Progenitor cell of endocrine pancreas (in vitro differentiated cells): ENCODE measurements at regions not wholly inside any gene's neighbourhood (a gene's known extent, or its start where the extent isn't known, plus 50 kb on each side); places are given as distances from the start of the nearest gene placed in this dataset.

Source experiments
- DNase-seq: peaks from one replicate; pipeline ENCODE4 v3.0.0; 2021; ENCODE audit warnings: low spot score; ENCODE audit not compliant: unreplicated experiment
- H3K27ac Mint-ChIP-seq: 2 replicates; pipeline ENCODE4 v1.8.0; 2021; ENCODE audit warnings: mild to moderate bottlenecking, moderate library complexity, mixed read lengths
- H3K27me3 Mint-ChIP-seq: 2 replicates; pipeline ENCODE4 v1.8.0; 2021; ENCODE audit warnings: mixed read lengths
- H3K36me3 Mint-ChIP-seq: 2 replicates; pipeline ENCODE4 v1.8.0; 2022; ENCODE audit warnings: mixed read lengths; ENCODE audit not compliant: insufficient read depth
- H3K4me1 Mint-ChIP-seq: 2 replicates; pipeline ENCODE4 v1.8.0; 2021; ENCODE audit warnings: low read depth, mixed read lengths
- H3K4me3 Mint-ChIP-seq: 2 replicates; pipeline ENCODE4 v1.8.0; 2021; ENCODE audit warnings: low read depth, mild to moderate bottlenecking, moderate library complexity, mixed read lengths
- H3K9me3 Mint-ChIP-seq: 2 replicates; pipeline ENCODE4 v1.8.0; 2021; ENCODE audit warnings: low read depth, mixed read lengths
- TF ChIP-seq, protein P1 (sequence below): fragments of 200-600 bp; sonication (generic); IDR thresholded peaks from one replicate; pipeline ENCODE4 v1.5.0; 2021; ENCODE audit warnings: antibody characterized with exemption, mild to moderate bottlenecking; ENCODE audit not compliant: unreplicated experiment

DNA sequence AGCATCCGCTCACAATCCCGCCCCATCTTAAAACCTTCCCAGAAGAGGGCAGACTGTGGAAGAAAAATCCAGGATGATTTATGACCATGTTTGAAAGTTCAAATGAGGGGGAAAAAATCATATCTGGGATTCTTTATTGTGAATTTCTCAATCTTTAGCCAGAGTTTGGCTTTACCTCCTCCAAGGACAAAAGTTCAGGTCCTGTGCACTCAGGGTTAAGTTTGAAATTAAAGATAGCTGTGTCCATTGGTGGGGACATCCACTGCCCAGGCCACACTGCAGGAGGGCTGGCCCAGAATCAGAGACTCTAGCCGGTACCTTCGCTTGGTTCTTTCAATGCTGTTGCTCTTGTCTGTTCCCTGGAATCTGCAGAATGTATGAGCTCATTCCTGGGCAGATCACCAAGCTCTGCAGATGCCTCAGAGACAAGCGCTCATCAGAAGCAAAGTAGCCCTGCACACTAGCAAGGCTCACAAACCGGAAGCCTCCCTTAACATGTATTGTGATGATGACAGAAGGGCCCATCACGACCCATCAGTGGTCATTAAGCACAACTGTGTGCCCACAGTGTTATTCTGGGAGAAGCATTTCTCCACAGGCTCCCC, 375.3 kb upstream of the KLHL29 start:
- Mint-ChIP-seq H3K9me3 (no peaks in the 10 kb centered on the region), H3K4me1 (no peaks in the 10 kb centered on the region), H3K27me3 (no peaks in the 10 kb centered on the region), H3K27ac (no peak overlapping the region), H3K4me3 (no peak overlapping the region), H3K36me3 (no peaks in the 10 kb centered on the region)
- no peak for DNase-seq
- TF ChIP-seq, protein P1, sequence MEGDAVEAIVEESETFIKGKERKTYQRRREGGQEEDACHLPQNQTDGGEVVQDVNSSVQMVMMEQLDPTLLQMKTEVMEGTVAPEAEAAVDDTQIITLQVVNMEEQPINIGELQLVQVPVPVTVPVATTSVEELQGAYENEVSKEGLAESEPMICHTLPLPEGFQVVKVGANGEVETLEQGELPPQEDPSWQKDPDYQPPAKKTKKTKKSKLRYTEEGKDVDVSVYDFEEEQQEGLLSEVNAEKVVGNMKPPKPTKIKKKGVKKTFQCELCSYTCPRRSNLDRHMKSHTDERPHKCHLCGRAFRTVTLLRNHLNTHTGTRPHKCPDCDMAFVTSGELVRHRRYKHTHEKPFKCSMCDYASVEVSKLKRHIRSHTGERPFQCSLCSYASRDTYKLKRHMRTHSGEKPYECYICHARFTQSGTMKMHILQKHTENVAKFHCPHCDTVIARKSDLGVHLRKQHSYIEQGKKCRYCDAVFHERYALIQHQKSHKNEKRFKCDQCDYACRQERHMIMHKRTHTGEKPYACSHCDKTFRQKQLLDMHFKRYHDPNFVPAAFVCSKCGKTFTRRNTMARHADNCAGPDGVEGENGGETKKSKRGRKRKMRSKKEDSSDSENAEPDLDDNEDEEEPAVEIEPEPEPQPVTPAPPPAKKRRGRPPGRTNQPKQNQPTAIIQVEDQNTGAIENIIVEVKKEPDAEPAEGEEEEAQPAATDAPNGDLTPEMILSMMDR = no peak

DNA sequence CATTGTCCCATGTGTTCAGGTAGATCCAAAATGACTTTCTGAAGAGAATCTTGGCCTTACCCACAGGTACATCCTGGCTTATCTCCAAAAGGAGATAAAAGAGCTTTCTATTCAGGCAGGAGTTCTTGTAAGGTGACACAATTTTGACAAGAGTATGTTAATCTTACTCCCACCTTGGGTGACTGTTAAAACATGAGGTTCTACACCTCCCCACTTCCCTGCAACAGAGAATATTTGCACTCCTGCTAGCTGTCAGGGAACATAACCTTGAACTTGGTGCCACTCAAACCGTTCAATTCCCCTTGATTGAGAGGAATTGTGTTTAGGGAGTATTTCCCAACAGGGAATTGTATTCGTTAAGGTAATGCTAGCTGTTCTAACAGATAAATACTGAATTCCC, 372.5 kb upstream of the KLHL29 start:
- peaks cover 3% of the 10 kb centered on the region for H3K27me3 Mint-ChIP-seq
- no peaks in the 10 kb centered on the region for H3K4me1 Mint-ChIP-seq
- H3K27ac Mint-ChIP-seq = no peak overlapping the region
- DNase-seq = no peak
- TF ChIP-seq, protein P1 = no peak
- no peaks in the 10 kb centered on the region for H3K36me3 Mint-ChIP-seq
- H3K4me3 Mint-ChIP-seq = no peak overlapping the region
- no peaks in the 10 kb centered on the region for H3K9me3 Mint-ChIP-seq

DNA sequence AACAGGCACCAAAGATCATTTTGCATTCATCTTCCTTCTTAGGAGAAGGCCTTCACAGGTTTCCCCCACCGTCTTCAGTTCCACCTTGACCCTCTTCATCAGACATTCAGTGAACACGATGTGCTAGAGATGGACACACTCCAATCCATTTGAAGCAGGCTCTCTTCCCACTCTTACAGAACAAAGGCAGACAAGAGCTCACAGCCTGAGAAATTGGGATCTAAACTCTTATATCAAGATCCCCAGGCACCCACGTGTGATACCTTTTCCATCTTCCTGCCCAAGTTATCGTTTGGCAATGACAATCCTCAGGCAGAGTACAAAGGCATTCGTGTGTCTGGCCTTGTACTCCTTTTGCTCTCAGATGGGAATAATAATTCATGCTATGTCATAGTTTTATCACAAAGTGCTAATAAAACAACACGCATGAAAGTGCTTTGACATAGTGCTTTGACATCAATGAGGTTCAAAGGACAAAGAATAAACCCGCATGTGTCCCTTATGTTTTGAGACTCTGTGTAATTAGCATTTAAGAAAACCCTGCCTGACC, 369.3 kb upstream of the KLHL29 start:
- peaks cover 4% of the 10 kb centered on the region for H3K27me3 Mint-ChIP-seq
- H3K36me3 Mint-ChIP-seq = no peaks in the 10 kb centered on the region
- peaks cover 5% of the 10 kb centered on the region for H3K4me1 Mint-ChIP-seq
- TF ChIP-seq, protein P1 = no peak
- no peak for DNase-seq
- no peak overlapping the region for H3K4me3 Mint-ChIP-seq
- no peak overlapping the region for H3K27ac Mint-ChIP-seq
- H3K9me3 Mint-ChIP-seq = no peaks in the 10 kb centered on the region

DNA sequence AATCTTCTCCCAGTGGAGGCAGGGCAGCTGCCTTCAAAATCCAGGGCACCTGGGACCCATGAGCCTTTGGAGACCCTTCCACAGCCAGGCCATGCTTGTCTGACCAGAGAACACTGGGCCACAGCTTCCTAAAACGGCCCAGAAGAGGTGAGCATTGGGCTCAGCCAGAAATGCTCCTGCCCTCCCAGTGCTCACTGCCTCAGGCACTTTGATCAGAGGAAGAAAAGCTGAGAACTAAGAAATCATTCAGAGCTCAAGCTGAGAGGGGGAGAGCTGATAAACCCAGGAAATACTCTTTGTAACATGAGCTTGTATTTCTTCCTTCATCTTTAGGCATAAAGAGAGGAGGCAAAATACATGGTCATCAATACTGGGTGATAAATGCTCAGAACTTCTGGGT, 365.5 kb upstream of the KLHL29 start:
- Mint-ChIP-seq H3K27ac (no peak overlapping the region), H3K4me1 (peaks cover 5% of the 10 kb centered on the region), H3K36me3 (no peaks in the 10 kb centered on the region), H3K27me3 (peaks cover 4% of the 10 kb centered on the region), H3K4me3 (no peak overlapping the region), H3K9me3 (no peaks in the 10 kb centered on the region)
- TF ChIP-seq, protein P1 = no peak
- DNase-seq = no peak

DNA sequence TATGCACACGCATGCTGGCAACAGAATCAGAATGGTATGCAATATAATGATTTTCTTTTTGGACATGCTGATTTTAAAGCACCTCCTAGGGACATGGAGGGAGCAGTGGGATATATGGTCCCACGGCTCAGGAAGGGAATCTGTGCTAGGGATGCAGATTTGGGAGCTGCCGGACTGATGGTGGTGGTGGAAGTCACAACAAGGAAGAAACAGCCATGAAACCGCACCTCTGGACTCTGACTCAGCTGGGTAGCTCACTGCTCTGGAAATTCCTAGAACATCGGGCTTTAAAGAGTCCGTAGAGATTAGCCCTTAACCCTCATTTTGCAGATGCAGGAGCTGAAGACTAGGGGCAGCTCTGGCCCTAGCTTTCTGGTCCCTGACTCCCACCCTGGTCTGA, 364.3 kb upstream of the KLHL29 start:
- Mint-ChIP-seq H3K36me3 (no peaks in the 10 kb centered on the region), H3K4me1 (peaks cover 5% of the 10 kb centered on the region), H3K9me3 (no peaks in the 10 kb centered on the region), H3K27me3 (peaks cover 4% of the 10 kb centered on the region), H3K4me3 (no peak overlapping the region), H3K27ac (no peak overlapping the region)
- no peak for DNase-seq
- TF ChIP-seq, protein P1 = no peak
